ENCODE measurements at regions not wholly inside any gene's neighbourhood (a gene's known extent, or its start where the extent isn't known, plus 50 kb on each side); places are given as distances from the start of the nearest gene placed in this dataset.

GRCh38 chr12:127648321-127648720 lies 618.6 kb upstream of the TMEM132C start:
- 10% methylated on average over 5 of the region's 5 CpGs for WGBS (ENCODE audit: insufficient coverage, insufficient replicate concordance, low lambda C conversion rate, missing lambda C conversion rate)
- in situ Hi-C loops (cut with MboI), result no loop called here
- SMC1A ChIA-PET (ENCODE audit: uncharacterized antibody, unreplicated experiment), result interaction anchor here (1.2 kb wide), 1 partner anchor 16 kb away, joined by 3 read pairs; no protein-coding TSS in a partner anchor

More at GRCh38 chr12:127648321-127648720, 618.6 kb upstream of the TMEM132C start:
- no peak for TF ChIP-seq SKIL (IDR thresholded peaks at IDR 0.05; ENCODE audit: low read depth, poor library complexity, severe bottlenecking)
- no peak for TF ChIP-seq EED (IDR thresholded peaks at IDR 0.05; ENCODE audit: low read depth)
- no peak for TF ChIP-seq PBX3 (IDR thresholded peaks at IDR 0.05; ENCODE audit: insufficient replicate concordance, low read depth, low read length)
- TF ChIP-seq ZSCAN29 (IDR thresholded peaks at IDR 0.05), result no peak
- TF ChIP-seq USF1 (IDR thresholded peaks at IDR 0.05; ENCODE audit: borderline replicate concordance, extremely low read length, insufficient read depth, low read depth, low read length), result no peak
- TF ChIP-seq CEBPB (IDR thresholded peaks at IDR 0.05; ENCODE audit: borderline replicate concordance in 1 of 2, low read depth in 2 of 2, low read length in 2 of 2), result no peak
- no peak for TF ChIP-seq ZNF384 (IDR thresholded peaks at IDR 0.05; ENCODE audit: borderline replicate concordance, low read depth, low read length)
- TF ChIP-seq BMI1 (IDR thresholded peaks at IDR 0.05; ENCODE audit: borderline replicate concordance), result no peak
- no peak for TF ChIP-seq RAD21 (IDR thresholded peaks at IDR 0.05; ENCODE audit: insufficient read depth, low read depth, low read length)
- TF ChIP-seq TCF12 (IDR thresholded peaks at IDR 0.05; ENCODE audit: low read depth, low read length), result no peak
- no peak for TF ChIP-seq SREBF1 (IDR thresholded peaks at IDR 0.05; ENCODE audit: low read length)
- TF ChIP-seq SRF (IDR thresholded peaks at IDR 0.05; ENCODE audit: low read depth in 2 of 2, low read length in 2 of 2), result no peak
- TF ChIP-seq CBFB (IDR thresholded peaks at IDR 0.05; ENCODE audit: low read depth), result no peak
- no peak for TF ChIP-seq ZNF687 (IDR thresholded peaks at IDR 0.05)
- no peak for TF ChIP-seq EP300 (IDR thresholded peaks at IDR 0.05; ENCODE audit: borderline replicate concordance in 1 of 2, control insufficient read depth in 1 of 2, low read depth in 2 of 2, low read length in 2 of 2)
- TF ChIP-seq SP1 (IDR thresholded peaks at IDR 0.05; ENCODE audit: low read depth, low read length), result no peak
- no peaks in the 10 kb centered on the region for H4K20me1 ChIP-seq (ENCODE audit: control insufficient read depth, insufficient read depth)
- no peaks in the 10 kb centered on the region for H3K79me2 ChIP-seq (ENCODE audit: control insufficient read depth, insufficient read depth, low read length)
- no peak for FAIRE-seq
- no peak overlapping the region for H3K9ac ChIP-seq (ENCODE audit: control insufficient read depth, insufficient read depth, low read length)
- H3K9me3 ChIP-seq (replicated peaks; ENCODE audit: control insufficient read depth, insufficient read depth, low read length), result no peaks in the 10 kb centered on the region; the same call in 2 of the 3 replicates
- no TSS peak for BruUV-seq (replicated peaks)
- H3K4me2 ChIP-seq (ENCODE audit: control insufficient read depth, insufficient read depth), result no peak overlapping the region
- RAD21 ChIA-PET (ENCODE audit: unreplicated experiment), result no interaction called here
- no peaks in the 10 kb centered on the region for H3K36me3 ChIP-seq (ENCODE audit: control insufficient read depth in 2 of 2, insufficient read depth in 2 of 2, low read length in 1 of 2)
- intact Hi-C loops (cut with micrococcal nuclease; ENCODE audit: unreplicated experiment), result no loop called here
- H3K4me3 ChIP-seq, result no peak overlapping the region
- no peak overlapping the region for H3K27ac ChIP-seq (ENCODE audit: control insufficient read depth, insufficient read depth)
- CTCF ChIA-PET, result no interaction called here
- no peaks in the 10 kb centered on the region for H3K27me3 ChIP-seq (replicated peaks in 1 of 2; ENCODE audit: control insufficient read depth in 2 of 2, insufficient read depth in 2 of 2, low read length in 1 of 2)
- H3K4me1 ChIP-seq (ENCODE audit: control insufficient read depth, insufficient read depth, low read length), result no peaks in the 10 kb centered on the region
- no peak for DNase-seq (ENCODE audit: low read depth, low spot score)
- no peak for ATAC-seq
- H2AFZ ChIP-seq (ENCODE audit: control insufficient read depth, low read depth, low read length), result no peak overlapping the region
- POLR2A ChIA-PET, result no interaction called here
